ENCODE measurements at regions not wholly inside any gene's neighbourhood (a gene's known extent, or its start where the extent isn't known, plus 50 kb on each side); places are given as distances from the start of the nearest gene placed in this dataset.

- H3K27ac ChIP-seq = no peak overlapping the region
- H3K4me1 ChIP-seq = no peaks in the 10 kb centered on the region
- no peak for TF ChIP-seq POLR2A (IDR thresholded peaks at IDR 0.05)
- no peak for TF ChIP-seq CTCF (IDR thresholded peaks at IDR 0.05)
- no peak for TF ChIP-seq EP300 (IDR thresholded peaks at IDR 0.05)
- DNase-seq (ENCODE audit: low spot score in 2 of 2) = no peak
- no peaks in the 10 kb centered on the region for H3K36me3 ChIP-seq
- H3K27me3 ChIP-seq = no peaks in the 10 kb centered on the region
- H3K4me3 ChIP-seq = no peak overlapping the region
- peaks cover 0 to 11% (median 3%) of the 10 kb centered on the region in 4 donors for H3K9me3 ChIP-seq
Measured at GRCh38 chr17:54736573-54736972, 164.1 kb upstream of the TOM1L1 start.

GRCh38 chr17:54738496-54738895 lies 162.2 kb upstream of the TOM1L1 start:
- no peaks in the 10 kb centered on the region for H3K27me3 ChIP-seq
- peaks cover 0 to 4% (median 0%) of the 10 kb centered on the region in 4 donors for H3K9me3 ChIP-seq
- no peak overlapping the region for H3K4me3 ChIP-seq
- 61 to 70% methylated on average over 1 of the region's 1 CpG for WGBS, 2 donors
- no peak for TF ChIP-seq POLR2A (IDR thresholded peaks at IDR 0.05)
- TF ChIP-seq CTCF (IDR thresholded peaks at IDR 0.05) = no peak
- no peak for TF ChIP-seq EP300 (IDR thresholded peaks at IDR 0.05)
- H3K36me3 ChIP-seq = no peaks in the 10 kb centered on the region
- no peak overlapping the region for H3K27ac ChIP-seq
- no peaks in the 10 kb centered on the region for H3K4me1 ChIP-seq
- no peak for DNase-seq (ENCODE audit: low spot score in 2 of 2)

- peaks cover 0 to 38% (median 2%) of the 10 kb centered on the region in 4 donors for H3K9me3 ChIP-seq
- no peak overlapping the region for H3K4me3 ChIP-seq
- TF ChIP-seq EP300 (IDR thresholded peaks at IDR 0.05) (no peak), POLR2A (IDR thresholded peaks at IDR 0.05) (no peak), CTCF (IDR thresholded peaks at IDR 0.05) (no peak)
- no peaks in the 10 kb centered on the region for H3K4me1 ChIP-seq
- WGBS, 2 donors = 76 to 84% methylated on average over 1 of the region's 1 CpG
- DNase-seq (ENCODE audit: low spot score in 2 of 2) = no peak
- no peak overlapping the region for H3K27ac ChIP-seq
- no peaks in the 10 kb centered on the region for H3K27me3 ChIP-seq
- no peaks in the 10 kb centered on the region for H3K36me3 ChIP-seq
Measured at GRCh38 chr17:54744750-54745149, 155.9 kb upstream of the TOM1L1 start.

DNA sequence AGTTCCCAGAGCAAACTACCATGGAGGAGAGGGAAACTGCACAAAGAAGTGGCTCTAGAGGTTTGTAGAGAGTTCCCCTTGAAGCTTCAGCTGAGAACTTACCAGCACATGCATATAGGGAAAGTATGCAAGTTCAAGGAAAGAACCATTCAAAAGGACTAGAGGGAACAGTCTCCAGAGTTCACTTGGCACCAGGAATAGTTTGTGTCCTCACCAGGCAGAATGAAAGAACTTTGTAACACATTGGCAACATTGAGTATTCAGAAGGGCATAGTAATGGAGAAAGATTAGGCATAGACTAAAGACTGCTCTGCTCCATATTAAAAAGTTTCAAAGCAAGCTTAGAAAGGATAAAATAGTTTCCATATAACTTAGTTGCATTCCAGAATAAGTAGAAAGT lies 155.4 kb upstream of the TOM1L1 start:
- Histone ChIP-seq H3K27ac (no peak overlapping the region), H3K36me3 (no peaks in the 10 kb centered on the region), H3K4me3 (no peak overlapping the region), H3K27me3 (no peaks in the 10 kb centered on the region), H3K9me3 (peaks cover 0 to 38% (median 2%) of the 10 kb centered on the region in 4 donors), H3K4me1 (no peaks in the 10 kb centered on the region)
- no peak for TF ChIP-seq EP300 (IDR thresholded peaks at IDR 0.05)
- no peak for TF ChIP-seq POLR2A (IDR thresholded peaks at IDR 0.05)
- no peak for TF ChIP-seq CTCF (IDR thresholded peaks at IDR 0.05)
- no peak for DNase-seq (ENCODE audit: low spot score in 2 of 2)

GRCh38 chr17:54745862-54746261 lies 154.8 kb upstream of the TOM1L1 start:
- H3K27ac ChIP-seq = no peak overlapping the region
- no peaks in the 10 kb centered on the region for H3K27me3 ChIP-seq
- no peak for DNase-seq (ENCODE audit: low spot score in 2 of 2)
- no peaks in the 10 kb centered on the region for H3K36me3 ChIP-seq
- H3K9me3 ChIP-seq = peaks cover 0 to 38% (median 2%) of the 10 kb centered on the region in 4 donors
- TF ChIP-seq CTCF (IDR thresholded peaks at IDR 0.05) = no peak
- no peaks in the 10 kb centered on the region for H3K4me1 ChIP-seq
- no peak overlapping the region for H3K4me3 ChIP-seq
- 75% methylated on average over 5 of the region's 5 CpGs for WGBS, 2 donors
